Suprapubic skin (tissue), 4 donors: ENCODE measurements at regions not wholly inside any gene's neighbourhood (a gene's known extent, or its start where the extent isn't known, plus 50 kb on each side); places are given as distances from the start of the nearest gene placed in this dataset.
A peak's percentile ranks its signal among the peaks of the same experiment; 100 is the strongest.

Experiments used
- DNase-seq, 2 donors: peaks; one replicate each; pipeline ENCODE4 v3.0.0-alpha.2; 2019; ENCODE audit warnings: low spot score in 2 of 2
- H3K27ac ChIP-seq: fragments of 200-600 bp; sonication (generic); one replicate; pipeline ENCODE4 v1.5.1; 2019
- H3K27me3 ChIP-seq: fragments of 200-600 bp; sonication (generic); one replicate; pipeline ENCODE4 v1.5.1; 2019
- H3K36me3 ChIP-seq: fragments of 200-600 bp; sonication (generic); one replicate; pipeline ENCODE4 v1.5.1; 2019
- H3K4me1 ChIP-seq: fragments of 200-600 bp; sonication (generic); one replicate; pipeline ENCODE4 v1.5.1; 2019
- H3K4me3 ChIP-seq: fragments of 200-600 bp; sonication (generic); one replicate; pipeline ENCODE4 v1.5.1; 2019; ENCODE audit warnings: mild to moderate bottlenecking
- H3K9me3 ChIP-seq: fragments of 200-600 bp; sonication (generic); one replicate; pipeline ENCODE4 v1.5.1; 2019
- CTCF ChIP-seq, 2 donors: fragments of 200-600 bp in 1 of 2; fragments of 450-650 bp in 1 of 2; sonication (generic) in 1 of 2; IDR thresholded peaks; one replicate each; pipeline ENCODE4 v1.5.1; 2016 to 2019; ENCODE audit warnings: antibody characterized with exemption in 2 of 2, mild to moderate bottlenecking in 1 of 2, moderate library complexity in 1 of 2
- EP300 ChIP-seq: sonication (generic); formaldehyde crosslinking; IDR thresholded peaks from one replicate; pipeline ENCODE4 v1.6.1; 2017; ENCODE audit warnings: antibody characterized with exemption
- POLR2A ChIP-seq, 2 donors: fragments of 450-650 bp; IDR thresholded peaks; one replicate each; pipeline ENCODE4 v1.6.1; 2017; ENCODE audit warnings: antibody characterized with exemption in 2 of 2, mild to moderate bottlenecking in 2 of 2, moderate library complexity in 2 of 2
- POLR2AphosphoS5 ChIP-seq, 3 donors: sonication (generic); formaldehyde crosslinking; IDR thresholded peaks; one replicate each; pipeline ENCODE4 v1.6.1; 2017; ENCODE audit warnings: antibody characterized with exemption in 3 of 3
- WGBS: methylation state at CpG from one replicate; pipeline ENCODE4 v1.1.5; 2018; 5-methylcytosine and 5-hydroxymethylcytosine counted together

- H3K4me1 ChIP-seq, result no peaks in the 10 kb centered on the region
- H3K4me3 ChIP-seq, result no peak overlapping the region
- peaks cover 4% of the 10 kb centered on the region for H3K9me3 ChIP-seq
- DNase-seq, result peak in 1 of 2 donors; percentile 44
- H3K36me3 ChIP-seq, result no peaks in the 10 kb centered on the region
- 87% methylated on average over 5 of the region's 9 CpGs for WGBS
- peaks cover 39% of the 10 kb centered on the region for H3K27me3 ChIP-seq
- H3K27ac ChIP-seq, result no peak overlapping the region
- TF ChIP-seq POLR2AphosphoS5 (IDR thresholded peaks at IDR 0.05), result no peak
- TF ChIP-seq EP300, result no peak
- TF ChIP-seq CTCF (IDR thresholded peaks at IDR 0.05), result no peak
- no peak for TF ChIP-seq POLR2A (IDR thresholded peaks at IDR 0.05)
Measured at GRCh38 chr17:77656054-77656453, 302.4 kb upstream of the TNRC6C start.

- TF ChIP-seq POLR2A (IDR thresholded peaks at IDR 0.05), result no peak
- TF ChIP-seq CTCF (IDR thresholded peaks at IDR 0.05), result no peak
- TF ChIP-seq EP300, result no peak
- no peak for TF ChIP-seq POLR2AphosphoS5 (IDR thresholded peaks at IDR 0.05)
- H3K4me3 ChIP-seq, result no peak overlapping the region
Measured at GRCh38 chr17:77657839-77658238, 300.7 kb upstream of the TNRC6C start.

GRCh38 chr17:77660524-77660923 is 298.0 kb upstream of the TNRC6C start:
- H3K4me1 ChIP-seq, result no peaks in the 10 kb centered on the region
- no peaks in the 10 kb centered on the region for H3K36me3 ChIP-seq
- 95% methylated on average over 4 of the region's 4 CpGs for WGBS
- H3K27ac ChIP-seq, result no peak overlapping the region
- TF ChIP-seq POLR2AphosphoS5 (IDR thresholded peaks at IDR 0.05) (no peak), POLR2A (IDR thresholded peaks at IDR 0.05) (no peak), EP300 (no peak), CTCF (IDR thresholded peaks at IDR 0.05) (no peak)
- H3K4me3 ChIP-seq, result no peak overlapping the region
- H3K27me3 ChIP-seq, result peaks cover 33% of the 10 kb centered on the region
- DNase-seq, result no peak
- H3K9me3 ChIP-seq, result peaks cover 4% of the 10 kb centered on the region

More at GRCh38 chr17:77657839-77658238, 300.7 kb upstream of the TNRC6C start:
- H3K27me3 ChIP-seq, result peaks cover 39% of the 10 kb centered on the region
- H3K36me3 ChIP-seq, result no peaks in the 10 kb centered on the region
- H3K9me3 ChIP-seq, result peaks cover 4% of the 10 kb centered on the region
- peak in 1 of 2 donors; percentile 18 for DNase-seq
- H3K27ac ChIP-seq, result no peak overlapping the region
- WGBS, result 81% methylated on average over 6 of the region's 6 CpGs
- no peaks in the 10 kb centered on the region for H3K4me1 ChIP-seq

- WGBS, result 100% methylated on average over 4 of the region's 4 CpGs
Measured at GRCh38 chr17:77662833-77663232, 295.7 kb upstream of the TNRC6C start.

More at GRCh38 chr17:77662833-77663232, 295.7 kb upstream of the TNRC6C start:
- no peak for DNase-seq
- no peaks in the 10 kb centered on the region for H3K36me3 ChIP-seq
- TF ChIP-seq EP300 (no peak), POLR2AphosphoS5 (IDR thresholded peaks at IDR 0.05) (no peak), POLR2A (IDR thresholded peaks at IDR 0.05) (no peak), CTCF (IDR thresholded peaks at IDR 0.05) (no peak)
- H3K4me3 ChIP-seq, result no peak overlapping the region
- H3K27me3 ChIP-seq, result peaks cover 10% of the 10 kb centered on the region
- no peak overlapping the region for H3K27ac ChIP-seq
- peaks cover 4% of the 10 kb centered on the region for H3K9me3 ChIP-seq
- H3K4me1 ChIP-seq, result no peaks in the 10 kb centered on the region
